A172 (cell line): ENCODE measurements at regions not wholly inside any gene's neighbourhood (a gene's known extent, or its start where the extent isn't known, plus 50 kb on each side); places are given as distances from the start of the nearest gene placed in this dataset.
"Not testable (repeated sequence)": the region's sequence is repeated elsewhere in the genome, so short reads cannot be mapped to it uniquely, and the experiment has no call there.

ENCODE experiments used
- DNase-seq: peaks from one replicate; pipeline ENCODE4 v3.0.0-alpha.2; 2015; ENCODE audit warnings: low spot score

DNA sequence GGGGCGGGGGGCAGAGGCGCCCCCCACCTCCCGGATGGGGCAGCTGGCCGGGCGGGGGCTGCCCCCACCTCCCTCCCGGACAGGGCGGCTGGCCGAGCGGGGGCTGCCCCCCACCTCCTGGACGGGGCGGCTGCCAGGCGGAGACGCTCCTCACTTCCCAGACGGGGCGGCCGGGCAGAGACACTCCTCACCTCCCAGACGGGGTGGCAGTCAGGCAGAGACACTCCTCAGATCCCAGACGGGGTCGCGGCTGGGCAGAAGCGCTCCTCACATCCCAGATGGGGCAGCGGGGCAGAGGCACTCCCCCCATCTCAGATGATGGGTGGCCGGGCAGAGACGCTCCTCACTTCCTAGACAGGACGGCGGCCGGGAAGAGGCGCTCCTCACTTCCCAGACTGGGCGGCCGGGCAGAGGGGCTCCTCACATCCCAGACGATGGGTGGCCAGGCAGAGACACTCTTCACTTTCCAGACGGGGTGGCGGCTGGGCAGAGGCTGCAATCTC lies 240.1 kb downstream of the NPIPA7 start:
- DNase-seq: not testable (repeated sequence)

DNA sequence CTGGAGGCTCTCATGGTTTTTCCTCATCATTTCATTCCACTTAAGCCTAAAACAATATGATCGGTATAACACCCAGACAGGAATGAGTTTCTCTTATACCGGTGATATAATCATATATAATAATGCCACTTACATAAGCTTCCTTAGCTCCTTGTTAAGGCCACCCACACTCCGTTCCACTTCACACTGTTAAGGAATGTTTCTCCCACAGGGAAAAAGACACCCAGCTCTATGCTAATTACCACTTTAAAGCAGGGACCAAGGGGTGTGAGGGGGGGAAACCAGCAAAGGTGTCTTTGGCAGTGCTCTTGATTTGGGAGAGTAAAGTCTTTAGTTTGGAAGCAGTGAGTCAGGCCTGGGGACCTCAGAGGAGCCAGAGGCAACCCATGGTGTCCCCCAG lies 245.4 kb downstream of the NPIPA7 start:
- not testable (repeated sequence) for DNase-seq

DNA sequence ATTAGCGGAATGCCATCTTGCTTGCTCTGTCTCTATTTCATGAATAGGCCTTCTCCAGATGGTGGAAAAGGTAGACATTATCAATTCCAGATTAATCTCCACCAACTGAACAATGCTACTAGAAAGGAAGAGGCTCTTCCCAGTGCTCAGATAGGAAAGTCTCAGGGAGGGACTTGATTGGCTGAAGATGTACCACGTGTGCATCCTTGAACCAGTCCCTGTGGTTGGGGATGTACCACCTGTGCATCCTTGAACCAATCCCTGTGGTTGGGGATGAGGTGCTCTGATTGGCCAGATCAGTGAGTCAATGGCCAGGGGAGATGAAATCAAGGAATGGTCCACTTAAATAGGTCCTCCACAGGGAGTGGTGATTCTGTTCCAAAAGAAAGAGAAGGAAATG lies 246.2 kb downstream of the NPIPA7 start:
- not testable (repeated sequence) for DNase-seq

DNA sequence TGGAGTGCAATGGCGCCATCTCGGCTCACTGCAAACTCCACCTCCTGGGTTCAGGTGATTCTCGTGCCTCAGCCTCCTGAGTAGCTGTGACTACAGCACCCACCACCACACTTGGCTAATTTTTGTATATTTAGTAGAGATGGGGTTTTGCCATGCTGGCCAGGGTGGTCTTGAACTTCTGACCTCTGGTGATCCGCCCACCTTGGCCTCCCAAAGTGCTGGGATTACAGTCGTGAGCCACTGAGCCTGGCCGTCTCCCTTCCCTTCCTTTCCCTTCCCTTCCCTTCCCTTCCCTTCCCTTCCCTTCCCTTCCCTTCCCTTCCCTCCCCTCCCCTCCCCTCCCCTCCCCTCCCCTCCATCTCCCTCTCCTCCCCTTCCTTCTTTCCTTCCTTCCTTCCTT lies 248.9 kb downstream of the NPIPA7 start:
- not testable (repeated sequence) for DNase-seq

DNA sequence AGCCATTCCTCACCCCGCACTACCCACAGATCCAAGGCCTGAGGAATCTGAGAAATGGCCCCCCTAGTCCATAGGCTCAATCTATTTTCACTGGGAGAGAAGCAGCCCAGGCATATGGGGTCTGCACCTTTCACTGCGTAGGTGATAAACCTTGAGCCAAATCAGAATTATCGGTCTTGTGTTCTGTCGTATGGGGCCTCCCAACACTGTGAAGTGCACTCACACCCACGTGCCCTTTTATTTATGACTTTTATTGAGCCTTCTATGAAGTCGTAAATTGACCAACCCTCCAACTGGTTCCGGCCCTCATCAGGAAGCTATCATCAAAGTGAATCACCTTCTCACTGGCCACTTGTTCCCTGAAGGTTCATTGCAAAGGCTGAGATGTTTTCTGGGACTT lies 259.3 kb downstream of the NPIPA7 start:
- not testable (repeated sequence) for DNase-seq

DNA sequence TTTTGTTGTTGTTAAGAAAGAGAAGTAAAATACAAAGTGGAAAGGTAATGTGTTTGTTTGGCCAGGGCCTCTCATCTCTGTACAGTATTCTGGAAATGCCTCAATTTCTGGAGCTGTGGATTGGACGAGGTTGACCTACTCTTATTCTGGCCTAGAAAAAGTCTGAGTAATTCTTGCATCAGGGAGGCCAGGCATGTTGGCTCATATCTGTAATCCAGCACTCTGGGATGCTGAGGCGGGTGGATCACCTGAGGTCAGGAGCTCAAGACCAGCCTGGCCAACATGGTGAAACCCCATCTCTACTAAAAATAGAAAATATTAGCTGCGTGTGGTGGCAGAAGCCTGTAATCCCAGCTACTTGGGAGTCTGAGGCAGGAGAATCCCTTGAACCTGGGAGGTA lies 259.8 kb downstream of the NPIPA7 start:
- not testable (repeated sequence) for DNase-seq

DNA sequence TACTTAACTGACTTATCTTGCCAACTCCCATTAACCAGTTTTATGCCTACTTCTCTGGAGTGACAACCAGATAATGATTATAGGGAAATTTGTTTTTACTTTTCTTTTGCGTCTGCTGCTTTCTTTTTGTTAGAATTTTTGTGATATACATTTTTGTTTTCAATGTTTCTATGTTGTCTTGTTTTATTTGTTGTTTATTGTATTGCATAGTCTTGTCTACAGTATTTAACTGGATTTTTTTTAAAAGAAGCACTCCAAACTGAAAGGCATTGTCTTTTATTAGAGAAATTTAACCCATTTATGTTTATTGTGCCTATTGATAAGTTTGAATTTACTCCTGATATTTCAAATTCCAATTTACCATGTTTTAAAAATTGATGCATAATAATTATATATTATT lies 264.9 kb downstream of the NPIPA7 start:
- DNase-seq: not testable (repeated sequence)

DNA sequence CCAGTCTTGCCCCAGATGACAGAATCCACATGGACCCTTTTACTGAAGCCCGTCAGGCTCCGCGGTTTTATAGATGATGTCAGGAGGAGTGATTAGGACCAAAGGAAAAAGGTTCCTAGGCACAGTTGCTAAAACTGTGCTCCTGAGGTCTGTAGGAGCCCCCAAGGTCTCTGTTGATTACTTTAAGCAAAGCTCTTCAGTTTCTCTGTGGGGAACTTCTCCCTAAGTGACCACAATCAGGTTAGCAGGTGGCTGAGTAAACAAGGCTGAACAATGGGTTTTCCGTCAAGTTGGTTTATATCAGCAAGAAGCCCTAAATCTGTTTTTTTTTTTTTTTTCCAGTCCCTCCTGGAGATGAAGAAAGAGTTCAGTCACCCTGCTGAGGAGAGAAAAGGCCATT lies 269.1 kb downstream of the NPIPA7 start:
- DNase-seq: not testable (repeated sequence)

DNA sequence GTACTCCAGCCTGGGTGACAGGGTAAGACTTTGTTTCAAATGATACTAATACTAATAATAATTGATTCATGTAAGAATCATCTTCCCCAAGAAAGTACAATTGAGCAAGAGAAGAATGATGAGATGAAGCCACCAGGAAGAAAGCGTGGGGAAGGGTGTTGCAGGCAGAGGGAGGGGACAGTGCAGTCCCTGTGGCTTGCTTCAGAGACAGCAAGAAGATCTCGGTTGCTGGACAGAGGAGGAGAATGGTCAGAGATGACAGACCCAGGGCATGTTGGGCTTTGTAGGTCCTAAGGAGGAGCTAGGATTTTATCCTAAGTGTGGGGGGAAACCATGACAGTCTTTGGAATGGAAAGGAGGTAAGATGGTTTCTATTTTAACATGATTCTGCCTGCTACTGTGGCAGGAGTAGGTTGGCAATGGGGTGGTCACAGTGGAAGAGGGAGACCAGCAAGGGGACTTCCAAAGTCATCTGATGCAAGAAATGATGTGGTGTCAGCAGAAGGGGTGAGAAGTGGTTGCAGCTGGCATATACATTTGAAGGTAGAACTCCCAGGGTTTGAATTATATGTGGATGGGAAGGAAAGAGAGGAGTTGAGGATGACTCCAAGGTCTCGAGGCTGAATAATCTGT lies 293.4 kb downstream of the NPIPA7 start:
- not testable (repeated sequence) for DNase-seq

DNA sequence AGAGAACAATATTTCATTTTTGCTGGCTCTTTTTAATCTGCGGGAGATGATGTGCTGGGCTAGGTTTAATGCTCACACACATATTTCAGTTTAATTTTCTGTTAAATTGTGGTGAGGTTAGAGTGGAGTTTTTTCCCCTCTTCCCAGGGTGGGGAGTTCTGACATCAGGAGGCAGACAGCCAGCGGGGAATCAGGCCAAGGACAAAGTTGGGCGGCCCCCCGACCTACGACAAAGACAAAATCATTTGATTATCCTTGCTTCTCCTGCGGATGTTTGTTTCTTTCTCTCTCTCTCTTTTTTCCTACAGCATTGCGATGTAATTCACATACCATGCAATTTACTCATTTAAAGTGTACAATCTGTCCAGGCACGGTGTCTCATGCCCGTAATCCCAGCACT lies 295.9 kb downstream of the NPIPA7 start:
- DNase-seq: not testable (repeated sequence)

DNA sequence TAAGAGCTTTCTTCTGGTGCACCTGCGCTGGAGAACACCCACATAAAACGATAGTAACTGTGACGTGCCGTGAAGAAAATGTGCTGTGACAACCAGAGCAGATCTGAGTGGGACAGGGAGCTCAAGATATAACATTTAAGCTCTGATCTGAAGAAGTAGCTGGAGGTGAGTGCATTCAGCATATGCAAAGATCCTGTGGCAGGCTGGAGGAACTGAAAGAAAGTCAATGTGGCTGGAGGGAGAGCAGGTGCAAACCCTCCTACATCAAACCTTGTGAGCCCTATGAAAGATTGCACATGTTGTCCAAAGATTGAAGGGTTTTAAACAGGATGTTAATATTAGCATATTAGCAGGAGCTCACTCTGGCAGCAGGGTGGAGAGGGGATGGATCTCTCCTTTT lies 342.9 kb downstream of the NPIPA7 start:
- not testable (repeated sequence) for DNase-seq

DNA sequence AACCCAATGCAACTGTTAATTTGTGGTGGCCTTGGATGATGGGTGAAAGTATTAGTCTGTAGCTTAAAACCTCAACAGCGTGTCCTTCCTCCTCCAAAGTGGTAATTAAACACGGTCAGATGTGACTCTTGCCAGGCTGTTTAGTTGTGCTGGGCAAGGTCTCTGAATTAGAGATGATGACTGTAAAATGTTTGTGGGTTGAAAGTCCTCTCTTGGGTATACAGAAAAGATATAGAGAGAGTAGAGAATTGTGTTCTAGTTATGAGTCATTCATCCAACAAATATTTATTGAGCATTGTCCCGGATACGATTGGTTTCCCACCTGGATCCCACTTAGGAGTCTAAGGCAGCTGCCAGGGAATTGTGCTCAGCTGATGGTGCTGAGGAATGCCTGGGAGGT lies 343.7 kb downstream of the NPIPA7 start:
- DNase-seq: not testable (repeated sequence)

DNA sequence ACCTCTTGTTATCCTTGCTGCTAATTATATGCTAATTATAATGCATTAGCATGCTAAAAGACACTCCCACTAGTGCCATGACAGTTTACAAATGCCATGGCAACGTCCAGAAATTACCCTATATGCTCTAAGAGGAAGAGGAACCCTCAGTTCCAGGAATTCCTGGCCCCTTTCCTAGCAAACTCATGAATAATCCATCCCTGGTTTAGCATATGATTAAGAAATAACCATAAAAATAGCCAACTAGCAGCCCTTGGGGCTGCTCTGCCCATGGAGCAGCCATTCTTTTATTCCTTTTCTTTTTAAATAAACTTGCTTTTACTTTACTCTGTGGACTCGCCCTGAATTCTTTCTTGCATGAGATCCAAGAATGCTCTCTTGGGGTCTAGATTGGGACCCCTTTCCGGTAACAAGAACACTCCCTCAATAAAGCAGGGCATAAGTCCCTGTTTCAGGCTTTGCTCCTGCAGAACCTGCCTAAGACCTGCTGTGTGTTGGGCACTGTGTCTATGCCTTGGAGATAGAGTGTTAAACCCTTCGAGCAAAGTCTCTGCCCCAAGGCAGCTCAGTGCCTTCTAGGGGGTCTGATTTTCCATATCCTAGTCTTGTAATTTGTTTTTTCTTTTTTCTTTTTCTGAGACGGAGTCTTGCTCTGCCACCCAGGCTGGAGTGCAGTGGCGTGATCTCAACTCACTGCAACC lies 345.0 kb downstream of the NPIPA7 start:
- not testable (repeated sequence) for DNase-seq

DNA sequence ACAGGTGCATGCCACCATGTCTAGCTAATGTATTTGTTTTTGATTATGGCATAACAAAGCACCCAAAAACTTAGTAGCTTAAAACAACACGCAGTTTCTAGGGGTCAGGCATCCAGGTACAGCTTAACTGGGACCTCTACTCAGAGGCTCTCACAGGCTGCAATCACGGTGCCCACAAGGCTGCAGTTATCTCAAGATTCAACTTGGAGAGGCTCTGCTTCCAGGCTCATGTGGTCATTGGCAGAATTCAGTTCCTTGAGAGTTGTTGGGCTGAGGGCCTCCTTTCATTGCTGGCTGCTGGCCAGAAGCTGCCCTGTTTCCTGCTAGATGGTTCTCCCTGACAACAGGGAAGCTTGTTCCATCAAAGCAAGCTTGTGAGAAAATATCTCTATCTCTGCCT lies 348.1 kb downstream of the NPIPA7 start:
- not testable (repeated sequence) for DNase-seq

DNA sequence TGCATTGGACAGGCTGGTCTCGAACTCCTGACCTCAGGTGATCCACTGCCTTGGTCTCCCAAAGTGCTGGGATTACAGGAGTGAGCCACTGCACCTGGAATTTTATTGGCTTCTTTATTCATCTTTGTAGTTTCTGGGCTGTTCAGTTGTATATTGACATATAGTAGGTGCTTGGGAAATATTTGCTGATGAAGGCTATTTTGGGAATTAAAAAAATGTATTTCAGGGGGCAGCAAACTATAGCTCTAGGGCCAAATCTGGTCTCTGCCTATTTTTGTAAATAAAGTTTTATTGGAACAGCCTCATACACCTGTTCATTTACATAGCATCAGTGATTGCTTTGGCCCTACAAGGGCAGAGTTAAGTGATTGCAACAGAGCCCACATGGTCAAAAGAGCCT lies 363.6 kb downstream of the NPIPA7 start:
- DNase-seq: not testable (repeated sequence)

DNA sequence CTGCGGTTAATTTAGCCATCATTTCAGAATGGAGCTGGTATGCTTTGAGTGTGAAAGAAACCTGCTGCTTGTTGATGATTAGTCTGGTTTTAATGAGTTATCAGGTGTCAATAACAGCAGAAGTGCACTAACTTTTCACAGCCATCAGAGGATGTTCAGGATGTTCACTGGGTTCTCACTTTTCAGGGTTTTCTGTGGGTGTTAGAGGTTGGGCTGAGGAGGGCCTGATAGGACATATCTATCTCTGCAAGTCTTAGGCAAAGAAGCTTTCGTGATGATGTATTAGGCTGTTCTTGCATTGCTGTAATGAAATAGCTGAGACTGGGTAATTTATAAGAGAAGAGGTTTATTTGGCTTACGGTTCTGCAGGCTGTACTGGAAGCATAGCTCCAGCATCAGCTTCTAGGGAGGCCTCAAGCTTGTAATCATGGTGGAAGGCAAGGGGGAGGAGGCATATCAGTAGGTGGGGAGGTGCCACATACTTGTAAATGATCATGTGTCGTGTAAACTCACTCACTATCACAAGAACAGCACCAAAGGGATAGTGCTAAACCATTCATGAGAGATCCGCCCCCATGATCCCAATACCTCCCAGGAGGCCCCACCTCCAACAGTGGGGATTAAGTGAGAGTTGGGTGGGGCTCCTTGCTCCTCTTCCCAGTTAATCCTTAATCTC lies 376.2 kb downstream of the NPIPA7 start:
- not testable (repeated sequence) for DNase-seq

DNA sequence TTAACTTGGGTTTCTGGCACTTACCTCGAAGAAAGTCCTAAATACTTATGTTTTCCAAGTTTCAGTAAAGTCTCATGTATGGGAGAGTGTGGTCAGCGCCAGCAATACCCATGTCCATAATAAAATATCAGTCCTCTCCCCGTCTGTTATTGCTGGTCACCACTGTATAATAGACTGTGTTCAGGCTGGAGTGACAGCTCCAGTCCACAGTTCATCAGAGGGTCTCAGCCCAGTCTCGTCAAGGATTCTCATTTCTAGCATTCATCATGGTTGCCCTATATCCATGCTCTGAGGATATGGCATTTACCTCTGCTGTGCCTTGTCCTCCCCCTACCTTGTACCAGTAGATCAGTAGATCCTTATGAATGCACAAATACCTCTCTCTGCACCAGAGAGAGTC lies 384.5 kb downstream of the NPIPA7 start:
- no peak for DNase-seq

DNA sequence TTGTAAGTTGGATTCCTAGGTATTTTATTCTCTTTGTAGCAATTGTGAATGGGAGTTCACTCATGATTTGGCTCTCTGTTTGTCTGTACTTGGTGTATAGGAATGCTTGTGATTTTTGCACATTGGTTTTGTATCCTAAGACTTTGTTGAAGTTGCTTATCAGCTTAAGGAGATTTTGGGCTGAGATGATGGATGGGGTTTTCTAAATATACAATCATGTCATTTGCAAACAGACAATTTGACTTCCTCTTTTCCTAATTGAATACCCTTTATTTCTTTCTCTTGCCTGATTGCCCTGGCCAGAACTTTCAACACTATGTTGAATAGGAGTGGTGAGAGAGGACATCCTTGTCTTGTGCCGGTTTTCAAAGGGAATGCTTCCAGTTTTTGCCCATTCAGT lies 391.8 kb downstream of the NPIPA7 start:
- not testable (repeated sequence) for DNase-seq

DNA sequence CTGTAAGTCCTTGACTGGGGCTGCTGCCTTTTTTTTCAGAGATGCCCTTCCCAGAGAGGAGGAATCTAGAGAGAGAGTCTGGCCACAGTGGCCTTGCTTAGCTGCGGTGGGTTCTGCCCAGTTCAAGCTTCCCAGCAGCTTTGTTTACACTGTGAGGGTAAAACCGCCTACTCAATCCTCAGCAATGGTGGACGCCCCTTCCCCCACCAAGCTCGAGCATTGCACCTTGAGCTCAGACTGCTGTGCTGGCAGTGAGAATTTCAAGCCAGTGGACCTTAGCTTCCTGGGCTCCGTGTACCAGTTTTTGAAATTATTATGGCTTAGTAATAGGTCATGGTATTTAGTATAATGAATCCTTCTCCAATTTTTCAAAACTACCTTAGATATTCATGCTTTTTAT lies 395.4 kb downstream of the NPIPA7 start:
- DNase-seq: no peak

DNA sequence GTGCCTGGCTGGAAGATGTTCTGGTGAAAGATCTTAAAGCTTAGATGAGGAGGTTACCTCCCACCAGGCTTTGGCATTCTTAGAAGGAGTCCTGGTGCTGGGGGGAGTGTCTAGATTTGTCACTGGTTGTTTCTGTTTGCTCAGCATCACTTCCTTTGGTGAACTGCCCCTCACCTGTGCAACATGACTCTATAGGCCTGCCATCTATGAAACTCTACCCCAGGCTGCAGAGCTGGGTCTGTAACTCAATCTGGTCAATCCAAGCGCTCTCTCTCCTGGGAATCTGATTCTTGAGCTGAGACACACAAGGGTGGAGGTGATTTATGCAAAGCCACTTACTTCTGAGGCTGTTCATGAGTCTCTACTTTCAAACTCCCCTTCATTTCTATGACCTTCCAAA lies 399.4 kb downstream of the NPIPA7 start:
- DNase-seq: no peak

DNA sequence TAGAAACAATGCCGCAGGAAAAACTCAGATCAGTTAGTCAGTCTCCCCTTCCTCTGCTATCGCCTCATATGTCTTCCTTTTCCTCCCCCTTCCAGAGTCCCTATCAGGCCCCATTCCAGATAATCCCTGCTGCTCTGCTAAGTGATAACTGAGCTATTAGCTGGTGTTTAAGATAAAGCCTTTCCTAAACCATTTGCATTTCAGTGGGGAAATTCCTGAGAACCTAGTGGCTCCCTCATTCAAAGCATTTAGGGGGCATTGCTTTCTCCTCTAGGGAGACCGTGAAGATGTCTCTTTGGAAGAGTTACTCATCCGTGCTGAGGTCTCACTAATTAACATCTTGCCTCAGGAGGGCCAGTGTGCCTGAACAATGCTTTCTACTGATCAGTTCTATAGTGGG lies 401.6 kb downstream of the NPIPA7 start:
- DNase-seq: no peak

DNA sequence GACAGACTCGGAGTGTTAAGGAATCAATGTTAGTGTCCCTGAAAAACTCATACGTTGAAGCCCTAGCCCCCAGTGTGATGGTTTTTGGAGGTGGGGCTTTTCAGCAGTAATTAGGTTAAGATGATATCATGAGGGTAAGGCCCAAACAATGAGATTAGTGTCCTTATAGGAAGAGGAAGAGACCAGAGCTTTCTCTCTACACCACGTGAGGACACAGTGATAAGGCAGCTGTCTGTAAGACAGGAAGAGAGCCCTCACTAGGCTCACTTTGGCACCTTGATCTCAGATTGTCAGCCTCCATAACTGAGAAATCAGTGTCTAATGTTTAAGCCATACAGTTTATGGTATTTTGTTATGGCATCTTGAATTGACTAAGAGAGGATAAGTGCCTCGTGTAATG lies 403.2 kb downstream of the NPIPA7 start:
- DNase-seq: no peak

DNA sequence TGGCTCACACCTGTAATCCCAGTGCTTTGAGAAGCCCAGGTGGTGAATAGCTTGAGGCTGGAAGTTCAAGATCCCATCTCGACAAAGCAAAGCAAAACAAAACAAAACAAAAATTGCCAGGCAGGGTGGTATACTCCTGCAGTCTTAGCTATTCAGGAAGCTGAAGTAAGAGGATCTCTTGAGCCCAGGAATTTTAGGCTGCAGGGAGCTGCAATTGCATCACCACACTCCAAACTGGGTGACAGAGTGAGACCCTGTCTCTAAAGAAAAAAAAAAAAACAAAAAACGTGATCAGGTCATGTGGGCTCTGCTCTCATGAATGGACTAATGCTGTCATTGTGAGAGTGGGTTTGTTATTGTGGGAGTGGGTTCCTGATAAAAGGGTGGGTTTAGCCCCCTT lies 409.1 kb downstream of the NPIPA7 start:
- DNase-seq: no peak
